ENCODE measurements at regions not wholly inside any gene's neighbourhood (a gene's known extent, or its start where the extent isn't known, plus 50 kb on each side); places are given as distances from the start of the nearest gene placed in this dataset.

DNA sequence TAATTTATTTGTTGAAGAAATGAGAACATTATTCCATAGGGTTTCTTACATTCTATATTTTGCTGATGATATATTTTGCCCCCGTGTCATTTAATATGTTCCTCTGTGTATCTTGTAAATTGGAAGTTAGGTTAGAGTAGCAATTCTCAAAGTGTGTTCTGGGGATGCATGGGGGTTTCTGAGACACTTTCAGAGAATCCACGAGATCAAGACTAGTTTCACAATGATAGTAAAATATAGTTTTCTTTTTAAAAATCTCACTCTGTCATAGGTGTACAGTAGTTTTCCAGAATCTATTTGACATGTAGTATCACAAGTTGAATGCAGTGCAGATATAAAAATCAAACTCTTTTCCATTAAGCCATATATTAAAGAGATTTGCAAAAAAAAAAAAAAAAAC, 488.6 kb upstream of the SGCD start:
- Histone ChIP-seq H3K9me3 (ENCODE audit: insufficient read depth, low read length) (no peaks in the 10 kb centered on the region), H3K4me3 (ENCODE audit: insufficient read depth, low read length, poor library complexity, severe bottlenecking) (no peak overlapping the region), H3K4me2 (ENCODE audit: low read depth, low read length, poor library complexity, severe bottlenecking) (no peak overlapping the region), H3F3A (ENCODE audit: insufficient read depth) (no peaks in the 10 kb centered on the region), H2AFZ (ENCODE audit: low read depth, low read length, severe bottlenecking) (no peak overlapping the region), H3K27me3 (ENCODE audit: low read length) (no peaks in the 10 kb centered on the region), H3K9me2 (replicated peaks; ENCODE audit: insufficient read depth, low read length) (no peaks in the 10 kb centered on the region), H3K27ac (ENCODE audit: low read depth, low read length) (no peak overlapping the region), H3K36me3 (ENCODE audit: low read length) (no peaks in the 10 kb centered on the region), H3K79me2 (ENCODE audit: insufficient read depth, low read length) (no peaks in the 10 kb centered on the region), H4K20me1 (ENCODE audit: low read depth, low read length) (no peaks in the 10 kb centered on the region), H3K9ac (ENCODE audit: low read length) (no peak overlapping the region)
- TF ChIP-seq EZH2phosphoT487 (conservative IDR thresholded peaks at IDR 0.05; ENCODE audit: low read length) = no peak
- TF ChIP-seq, protein P1, sequence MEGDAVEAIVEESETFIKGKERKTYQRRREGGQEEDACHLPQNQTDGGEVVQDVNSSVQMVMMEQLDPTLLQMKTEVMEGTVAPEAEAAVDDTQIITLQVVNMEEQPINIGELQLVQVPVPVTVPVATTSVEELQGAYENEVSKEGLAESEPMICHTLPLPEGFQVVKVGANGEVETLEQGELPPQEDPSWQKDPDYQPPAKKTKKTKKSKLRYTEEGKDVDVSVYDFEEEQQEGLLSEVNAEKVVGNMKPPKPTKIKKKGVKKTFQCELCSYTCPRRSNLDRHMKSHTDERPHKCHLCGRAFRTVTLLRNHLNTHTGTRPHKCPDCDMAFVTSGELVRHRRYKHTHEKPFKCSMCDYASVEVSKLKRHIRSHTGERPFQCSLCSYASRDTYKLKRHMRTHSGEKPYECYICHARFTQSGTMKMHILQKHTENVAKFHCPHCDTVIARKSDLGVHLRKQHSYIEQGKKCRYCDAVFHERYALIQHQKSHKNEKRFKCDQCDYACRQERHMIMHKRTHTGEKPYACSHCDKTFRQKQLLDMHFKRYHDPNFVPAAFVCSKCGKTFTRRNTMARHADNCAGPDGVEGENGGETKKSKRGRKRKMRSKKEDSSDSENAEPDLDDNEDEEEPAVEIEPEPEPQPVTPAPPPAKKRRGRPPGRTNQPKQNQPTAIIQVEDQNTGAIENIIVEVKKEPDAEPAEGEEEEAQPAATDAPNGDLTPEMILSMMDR (IDR thresholded peaks at IDR 0.05; ENCODE audit: insufficient read depth, low read length, poor library complexity, severe bottlenecking) = no peak

DNA sequence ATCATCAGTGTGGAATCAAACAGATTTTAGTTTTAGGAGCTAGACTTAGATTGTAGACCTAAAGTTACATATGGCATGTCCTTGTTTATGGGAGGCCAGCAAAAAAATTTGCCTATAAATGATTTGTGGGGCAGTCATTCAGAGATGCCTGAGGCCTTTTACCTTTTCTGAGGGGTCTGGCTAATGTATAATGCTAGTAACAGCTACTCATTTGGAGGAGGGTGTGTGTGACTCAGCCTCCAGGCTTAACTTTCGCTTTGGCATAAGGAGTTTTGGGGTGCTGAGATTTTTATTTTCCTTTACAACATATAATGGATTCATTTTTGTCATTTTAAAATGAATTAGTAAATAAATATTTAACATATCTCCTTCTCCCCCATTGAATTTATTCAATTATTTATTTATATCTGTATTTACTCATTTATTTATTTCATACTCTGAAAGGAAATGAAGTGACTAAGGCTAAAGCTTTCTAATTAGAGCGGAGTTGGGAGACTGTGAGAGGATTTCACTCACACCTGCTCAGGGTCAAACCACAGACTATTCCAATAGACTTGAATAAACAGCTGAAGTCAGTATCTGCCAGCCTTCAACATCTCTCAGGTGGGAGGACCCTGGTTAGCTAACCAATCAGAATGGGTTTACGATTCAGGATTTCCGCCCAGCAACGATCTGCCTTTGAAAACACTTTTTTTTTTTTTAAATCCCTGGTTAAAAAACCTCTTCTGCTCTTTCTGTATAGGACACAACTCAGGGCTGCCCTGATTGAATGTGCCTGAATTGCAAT, 487.5 kb upstream of the SGCD start:
- Histone ChIP-seq H3K9me3 (ENCODE audit: insufficient read depth, low read length) (no peaks in the 10 kb centered on the region), H4K20me1 (ENCODE audit: low read depth, low read length) (no peaks in the 10 kb centered on the region), H3K79me2 (ENCODE audit: insufficient read depth, low read length) (no peaks in the 10 kb centered on the region), H3K9ac (ENCODE audit: low read length) (no peak overlapping the region), H3F3A (ENCODE audit: insufficient read depth) (no peaks in the 10 kb centered on the region), H3K9me2 (replicated peaks; ENCODE audit: insufficient read depth, low read length) (no peaks in the 10 kb centered on the region), H3K27me3 (ENCODE audit: low read length) (no peaks in the 10 kb centered on the region), H3K4me3 (ENCODE audit: insufficient read depth, low read length, poor library complexity, severe bottlenecking) (no peak overlapping the region), H3K4me2 (ENCODE audit: low read depth, low read length, poor library complexity, severe bottlenecking) (no peak overlapping the region), H3K36me3 (ENCODE audit: low read length) (no peaks in the 10 kb centered on the region), H3K27ac (ENCODE audit: low read depth, low read length) (no peak overlapping the region), H2AFZ (ENCODE audit: low read depth, low read length, severe bottlenecking) (no peak overlapping the region)
- TF ChIP-seq, protein P1 (IDR thresholded peaks at IDR 0.05; ENCODE audit: insufficient read depth, low read length, poor library complexity, severe bottlenecking) = no peak
- TF ChIP-seq EZH2phosphoT487 (conservative IDR thresholded peaks at IDR 0.05; ENCODE audit: low read length) = no peak

DNA sequence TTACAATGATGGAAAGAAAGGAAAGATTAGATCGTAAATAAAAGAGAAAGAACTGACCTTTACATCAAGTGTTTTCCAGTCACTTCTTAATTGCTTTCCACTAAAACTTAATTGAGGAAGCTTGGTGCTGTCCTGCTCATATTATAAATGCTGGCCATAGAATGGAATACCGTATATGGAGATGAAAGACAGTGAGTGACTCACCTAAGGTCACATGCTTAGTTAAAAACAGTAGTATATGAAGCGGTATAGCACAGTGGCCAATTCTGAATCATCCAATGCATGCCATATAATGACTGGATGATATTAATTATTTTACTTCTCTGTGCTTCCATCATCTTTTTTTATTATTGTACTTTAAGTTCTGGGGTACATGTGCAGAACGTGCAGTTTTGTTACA, 482.4 kb upstream of the SGCD start:
- Histone ChIP-seq H3K36me3 (ENCODE audit: low read length) (no peaks in the 10 kb centered on the region), H3F3A (ENCODE audit: insufficient read depth) (no peaks in the 10 kb centered on the region), H3K4me3 (ENCODE audit: insufficient read depth, low read length, poor library complexity, severe bottlenecking) (no peak overlapping the region), H3K4me2 (ENCODE audit: low read depth, low read length, poor library complexity, severe bottlenecking) (no peak overlapping the region), H2AFZ (ENCODE audit: low read depth, low read length, severe bottlenecking) (no peak overlapping the region), H3K27me3 (ENCODE audit: low read length) (no peaks in the 10 kb centered on the region), H3K9me3 (ENCODE audit: insufficient read depth, low read length) (no peaks in the 10 kb centered on the region), H3K9me2 (replicated peaks; ENCODE audit: insufficient read depth, low read length) (no peaks in the 10 kb centered on the region), H4K20me1 (ENCODE audit: low read depth, low read length) (no peaks in the 10 kb centered on the region), H3K9ac (ENCODE audit: low read length) (no peak overlapping the region), H3K27ac (ENCODE audit: low read depth, low read length) (no peak overlapping the region), H3K79me2 (ENCODE audit: insufficient read depth, low read length) (no peaks in the 10 kb centered on the region)
- TF ChIP-seq EZH2phosphoT487 (conservative IDR thresholded peaks at IDR 0.05; ENCODE audit: low read length) = no peak
- TF ChIP-seq, protein P1 (IDR thresholded peaks at IDR 0.05; ENCODE audit: insufficient read depth, low read length, poor library complexity, severe bottlenecking) = no peak
